ENCODE measurements at regions not wholly inside any gene's neighbourhood (a gene's known extent, or its start where the extent isn't known, plus 50 kb on each side); places are given as distances from the start of the nearest gene placed in this dataset.

GRCh38 chr6:68443704-68444103, 191.4 kb upstream of the ADGRB3 start:
- in situ Hi-C loops (cut with HindIII; ENCODE audit: low pct_unique_long_range_greater_than_20kb, low sequenced_read_pairs), result no loop called here
- no peak for DNase-seq (ENCODE audit: low read depth, low spot score)

DNA sequence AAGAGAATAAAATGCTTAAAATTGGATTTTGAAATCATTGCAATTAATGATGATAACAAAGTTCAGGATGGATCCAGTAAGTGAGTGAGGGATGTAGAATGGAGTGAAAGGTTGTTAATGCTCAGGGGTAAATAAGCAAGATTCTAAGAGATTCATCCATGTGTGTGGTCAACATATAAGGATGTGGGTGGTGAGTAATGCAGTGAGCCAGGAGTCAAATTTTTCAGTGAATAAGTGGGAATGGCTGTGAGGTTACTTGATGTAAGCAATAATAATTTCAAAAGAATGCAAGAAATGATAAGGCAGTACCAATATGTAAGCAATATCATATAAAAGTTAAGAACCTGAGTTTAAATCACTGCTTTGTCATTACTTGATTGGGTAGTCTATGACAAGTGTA, 207.5 kb upstream of the ADGRB3 start:
- no peak for DNase-seq (ENCODE audit: low read depth, low spot score)
- in situ Hi-C loops (cut with HindIII; ENCODE audit: low pct_unique_long_range_greater_than_20kb, low sequenced_read_pairs), result no loop called here

- DNase-seq (ENCODE audit: low read depth, low spot score), result no peak
- in situ Hi-C loops (cut with HindIII; ENCODE audit: low pct_unique_long_range_greater_than_20kb, low sequenced_read_pairs), result no loop called here
Observed at GRCh38 chr6:68410021-68410420, 225.1 kb upstream of the ADGRB3 start.

DNA sequence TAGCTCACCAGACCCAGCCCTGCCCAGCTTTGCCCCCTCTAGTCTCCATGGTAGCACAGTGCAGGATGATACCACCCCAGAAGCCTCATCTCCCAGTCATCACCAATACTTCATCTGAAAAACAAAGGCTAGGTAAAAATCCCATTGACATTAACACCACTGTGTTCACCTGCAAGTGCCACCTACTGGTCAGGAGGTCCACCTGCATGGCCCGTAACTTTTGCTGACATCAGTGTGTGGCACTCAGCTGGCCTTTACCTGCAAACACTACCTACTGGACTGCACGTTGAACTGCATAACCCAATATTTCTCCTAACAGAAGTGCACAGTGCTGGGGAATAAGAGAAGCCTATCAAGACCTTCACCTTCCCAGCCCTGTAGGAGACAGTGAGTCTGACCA, 234.7 kb upstream of the ADGRB3 start:
- in situ Hi-C loops (cut with HindIII; ENCODE audit: low pct_unique_long_range_greater_than_20kb, low sequenced_read_pairs), result no loop called here
- no peak for DNase-seq (ENCODE audit: low read depth, low spot score)

- in situ Hi-C loops (cut with HindIII; ENCODE audit: low pct_unique_long_range_greater_than_20kb, low sequenced_read_pairs), result no loop called here
- DNase-seq (ENCODE audit: low read depth, low spot score), result no peak
Observed at GRCh38 chr6:68391953-68392352, 243.1 kb upstream of the ADGRB3 start.

GRCh38 chr6:68372991-68373390, 262.1 kb upstream of the ADGRB3 start:
- no peak for DNase-seq (ENCODE audit: low read depth, low spot score)
- in situ Hi-C loops (cut with HindIII; ENCODE audit: low pct_unique_long_range_greater_than_20kb, low sequenced_read_pairs), result no loop called here

- in situ Hi-C loops (cut with HindIII; ENCODE audit: low pct_unique_long_range_greater_than_20kb, low sequenced_read_pairs), result no loop called here
- no peak for DNase-seq (ENCODE audit: low read depth, low spot score)
Observed at GRCh38 chr6:68368845-68369244, 266.2 kb upstream of the ADGRB3 start.

GRCh38 chr6:68364271-68364805, 270.7 kb upstream of the ADGRB3 start:
- in situ Hi-C loops (cut with HindIII; ENCODE audit: low pct_unique_long_range_greater_than_20kb, low sequenced_read_pairs), result no loop called here
- peak; percentile 80 for DNase-seq (ENCODE audit: low read depth, low spot score)

GRCh38 chr6:68343901-68344300, 291.2 kb upstream of the ADGRB3 start:
- DNase-seq (ENCODE audit: low read depth, low spot score), result peak; percentile 88
- in situ Hi-C loops (cut with HindIII; ENCODE audit: low pct_unique_long_range_greater_than_20kb, low sequenced_read_pairs), result no loop called here

GRCh38 chr6:68342286-68342685, 292.8 kb upstream of the ADGRB3 start:
- in situ Hi-C loops (cut with HindIII; ENCODE audit: low pct_unique_long_range_greater_than_20kb, low sequenced_read_pairs), result no loop called here
- no peak for DNase-seq (ENCODE audit: low read depth, low spot score)

GRCh38 chr6:68339488-68340131, 295.5 kb upstream of the ADGRB3 start:
- in situ Hi-C loops (cut with HindIII; ENCODE audit: low pct_unique_long_range_greater_than_20kb, low sequenced_read_pairs), result no loop called here
- no peak for DNase-seq (ENCODE audit: low read depth, low spot score)

GRCh38 chr6:68333442-68333841, 301.6 kb upstream of the ADGRB3 start:
- no peak for DNase-seq (ENCODE audit: low read depth, low spot score)
- in situ Hi-C loops (cut with HindIII; ENCODE audit: low pct_unique_long_range_greater_than_20kb, low sequenced_read_pairs), result no loop called here

DNA sequence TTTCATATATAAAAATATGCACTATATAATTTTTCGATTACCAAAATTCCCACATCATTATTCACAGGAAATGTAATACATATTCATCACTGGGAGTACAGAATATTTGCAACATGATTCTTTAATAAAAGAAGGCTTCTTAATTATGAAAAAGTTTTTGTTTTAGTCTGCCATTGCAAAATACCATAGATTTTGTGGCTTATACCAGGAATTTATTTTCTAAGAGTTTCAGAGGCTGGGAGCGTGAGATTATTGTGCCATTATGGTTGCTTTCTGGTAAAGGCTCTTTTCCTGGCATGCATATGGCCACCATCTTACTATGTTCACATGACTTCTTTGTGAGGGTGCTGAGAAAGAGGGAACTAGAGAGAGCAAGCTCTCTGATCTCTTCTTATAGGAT, 306.9 kb upstream of the ADGRB3 start:
- DNase-seq (ENCODE audit: low read depth, low spot score), result no peak
- in situ Hi-C loops (cut with HindIII; ENCODE audit: low pct_unique_long_range_greater_than_20kb, low sequenced_read_pairs), result no loop called here

DNA sequence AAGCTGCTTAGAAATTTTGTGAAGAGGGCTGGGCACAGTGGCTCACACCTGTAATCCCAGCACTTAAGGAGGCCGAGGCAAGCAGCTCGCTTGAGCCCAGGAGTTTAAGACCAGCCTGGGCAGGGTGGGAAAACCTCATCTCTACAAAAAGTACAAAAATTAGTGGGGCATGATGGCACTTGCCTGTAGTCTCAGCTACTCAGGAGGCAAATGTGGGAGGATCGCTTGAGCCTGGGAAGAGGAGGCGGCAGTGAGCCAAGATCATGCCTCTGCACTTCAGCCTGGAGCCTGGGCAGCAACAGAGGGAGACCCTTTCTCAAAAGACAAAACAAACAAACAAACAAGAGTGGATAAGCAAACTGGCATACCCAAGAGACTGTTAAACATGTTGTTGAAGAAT, 308.3 kb upstream of the ADGRB3 start:
- DNase-seq (ENCODE audit: low read depth, low spot score), result no peak
- in situ Hi-C loops (cut with HindIII; ENCODE audit: low pct_unique_long_range_greater_than_20kb, low sequenced_read_pairs), result no loop called here

- no peak for DNase-seq (ENCODE audit: low read depth, low spot score)
- in situ Hi-C loops (cut with HindIII; ENCODE audit: low pct_unique_long_range_greater_than_20kb, low sequenced_read_pairs), result no loop called here
Observed at GRCh38 chr6:68317366-68317765, 317.7 kb upstream of the ADGRB3 start.

- in situ Hi-C loops (cut with HindIII; ENCODE audit: low pct_unique_long_range_greater_than_20kb, low sequenced_read_pairs), result no loop called here
- DNase-seq (ENCODE audit: low read depth, low spot score), result peak; percentile 56
Observed at GRCh38 chr6:68313911-68314310, 321.2 kb upstream of the ADGRB3 start.

DNA sequence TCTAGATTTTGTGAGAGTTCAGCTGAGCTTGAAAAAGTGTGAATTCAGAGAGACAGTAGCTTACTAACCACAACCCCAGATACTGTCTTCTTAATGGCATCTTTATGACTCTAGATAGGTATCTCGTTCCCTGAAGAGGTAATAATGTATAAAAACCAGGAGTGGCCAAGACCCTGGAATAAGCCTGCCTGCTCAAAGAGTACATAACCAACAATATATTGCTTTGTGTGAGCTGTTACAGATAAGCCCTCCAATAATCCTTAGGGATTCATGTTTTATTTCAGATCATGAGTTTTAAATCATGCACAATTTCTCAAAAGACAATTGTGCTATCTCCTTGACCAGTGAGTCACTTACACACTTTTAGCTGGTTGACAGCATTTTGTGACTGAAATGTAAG, 327.8 kb upstream of the ADGRB3 start:
- in situ Hi-C loops (cut with HindIII; ENCODE audit: low pct_unique_long_range_greater_than_20kb, low sequenced_read_pairs), result no loop called here
- peak; percentile 83 for DNase-seq (ENCODE audit: low read depth, low spot score)

GRCh38 chr6:68296126-68296525, 339.0 kb upstream of the ADGRB3 start:
- in situ Hi-C loops (cut with HindIII; ENCODE audit: low pct_unique_long_range_greater_than_20kb, low sequenced_read_pairs), result no loop called here
- no peak for DNase-seq (ENCODE audit: low read depth, low spot score)

GRCh38 chr6:68282646-68283045, 352.4 kb upstream of the ADGRB3 start:
- in situ Hi-C loops (cut with HindIII; ENCODE audit: low pct_unique_long_range_greater_than_20kb, low sequenced_read_pairs), result no loop called here
- no peak for DNase-seq (ENCODE audit: low read depth, low spot score)

Data from SK-MEL-5 (cell line).